NCI-H146 (cell line): ENCODE measurements at regions not wholly inside any gene's neighbourhood (a gene's known extent, or its start where the extent isn't known, plus 50 kb on each side); places are given as distances from the start of the nearest gene placed in this dataset.
"Not testable (repeated sequence)": the region's sequence is repeated elsewhere in the genome, so short reads cannot be mapped to it uniquely, and the experiment has no call there.

Source experiments
- DNase-seq: peaks from one replicate; lab custom pipeline; 2025; lab: John Stamatoyannopoulos, UW

- DNase-seq, result no peak
Measured at GRCh38 chr18:22739061-22739642, 194.0 kb upstream of the RBBP8 start.

- no peak for DNase-seq
Measured at GRCh38 chr18:22739789-22740188, 193.3 kb upstream of the RBBP8 start.

- DNase-seq, result no peak
Measured at GRCh38 chr18:22741318-22741717, 191.8 kb upstream of the RBBP8 start.

GRCh38 chr18:22742409-22742808, 190.7 kb upstream of the RBBP8 start:
- no peak for DNase-seq

GRCh38 chr18:22745966-22746365, 187.2 kb upstream of the RBBP8 start:
- DNase-seq, result no peak

GRCh38 chr18:22752014-22752413, 181.1 kb upstream of the RBBP8 start:
- no peak for DNase-seq

GRCh38 chr18:22753130-22753831, 179.8 kb upstream of the RBBP8 start:
- DNase-seq, result no peak

GRCh38 chr18:22764005-22764404, 169.1 kb upstream of the RBBP8 start:
- DNase-seq, result not testable (repeated sequence)

- DNase-seq, result no peak
Measured at GRCh38 chr18:22765896-22766295, 167.2 kb upstream of the RBBP8 start.

- no peak for DNase-seq
Measured at GRCh38 chr18:22767653-22768052, 165.5 kb upstream of the RBBP8 start.

GRCh38 chr18:22773944-22774343, 159.2 kb upstream of the RBBP8 start:
- no peak for DNase-seq

- no peak for DNase-seq
Measured at GRCh38 chr18:22778996-22779395, 154.1 kb upstream of the RBBP8 start.

GRCh38 chr18:22783245-22783644, 149.9 kb upstream of the RBBP8 start:
- no peak for DNase-seq

GRCh38 chr18:22783662-22784076, 149.5 kb upstream of the RBBP8 start:
- DNase-seq, result no peak

- DNase-seq, result no peak
Measured at GRCh38 chr18:22789052-22789451, 144.1 kb upstream of the RBBP8 start.

- DNase-seq, result no peak
Measured at GRCh38 chr18:22789600-22789999, 143.5 kb upstream of the RBBP8 start.

- no peak for DNase-seq
Measured at GRCh38 chr18:22790545-22791309, 142.4 kb upstream of the RBBP8 start.

- DNase-seq, result no peak
Measured at GRCh38 chr18:22791310-22791610, 141.9 kb upstream of the RBBP8 start.

GRCh38 chr18:22796113-22796512, 137.0 kb upstream of the RBBP8 start:
- DNase-seq, result no peak

GRCh38 chr18:22800551-22800951, 132.6 kb upstream of the RBBP8 start:
- no peak for DNase-seq

GRCh38 chr18:22813648-22814328, 119.3 kb upstream of the RBBP8 start:
- DNase-seq, result peak; percentile 42

- DNase-seq, result no peak
Measured at GRCh38 chr18:22814329-22814703, 118.8 kb upstream of the RBBP8 start.
